BLaER1 treated with 17β-estradiol and CSF1 and Interleukin-3, amounts not matched to agents 10 nM and 100 nM (cell line): ENCODE measurements at regions not wholly inside any gene's neighbourhood (a gene's known extent, or its start where the extent isn't known, plus 50 kb on each side); places are given as distances from the start of the nearest gene placed in this dataset.

Source experiments
- H3K27ac ChIP-seq, 11 experiments: shearing (Covaris generic); formaldehyde crosslinking; 2 replicates each; pipeline ENCODE4 v1.8.1; 2022
- H3K27me3 ChIP-seq, 11 experiments: shearing (Covaris generic); formaldehyde crosslinking; 2 replicates each; pipeline ENCODE4 v1.8.1; 2022
- H3K36me3 ChIP-seq, 11 experiments: shearing (Covaris generic); formaldehyde crosslinking; 2 replicates each; pipeline ENCODE4 v1.8.1; 2022
- H3K4me1 ChIP-seq, 10 experiments: shearing (Covaris generic); formaldehyde crosslinking; 2 replicates each; pipeline ENCODE4 v1.8.1; 2022
- H3K4me2 ChIP-seq, 11 experiments: shearing (Covaris generic); formaldehyde crosslinking; 2 replicates each; pipeline ENCODE4 v1.8.1; 2022
- H3K4me3 ChIP-seq, 10 experiments: shearing (Covaris generic); formaldehyde crosslinking; 2 replicates each; pipeline ENCODE4 v1.8.1; 2022
- H3K9ac ChIP-seq, 11 experiments: shearing (Covaris generic); formaldehyde crosslinking; 2 replicates each; pipeline ENCODE4 v1.8.1; 2022
- H3K9me3 ChIP-seq, 11 experiments: shearing (Covaris generic); formaldehyde crosslinking; replicated peaks in 1 of 11; 2 replicates each; pipeline ENCODE4 v1.8.1; 2022
- H4K20me1 ChIP-seq, 11 experiments: shearing (Covaris generic); formaldehyde crosslinking; 2 replicates each; pipeline ENCODE4 v1.8.1; 2022
- Cebpa-rat ChIP-seq, 11 experiments: shearing (Covaris generic); IDR thresholded peaks; 2 replicates each; pipeline ENCODE4 v1.8.1; 2022

- no peaks in the 10 kb centered on the region for H3K27me3 ChIP-seq
- peaks cover 0 to 2% (median 0%) of the 10 kb centered on the region in 11 experiments; a peak in 1 of 22 replicates for H3K9me3 ChIP-seq
- H3K4me2 ChIP-seq: no peak overlapping the region
- no peaks in the 10 kb centered on the region for H3K4me1 ChIP-seq
- H4K20me1 ChIP-seq: no peaks in the 10 kb centered on the region
- no peak overlapping the region for H3K4me3 ChIP-seq
- no peak overlapping the region for H3K27ac ChIP-seq
- TF ChIP-seq Cebpa-rat (IDR thresholded peaks at IDR 0.05): no peak
- no peaks in the 10 kb centered on the region for H3K36me3 ChIP-seq
- no peak overlapping the region for H3K9ac ChIP-seq
These were observed 668.4 kb downstream of the CENPC start for GRCh38 chr4:66876946-66877345.

GRCh38 chr4:66872661-66873060 is 672.6 kb downstream of the CENPC start:
- Histone ChIP-seq H4K20me1 (no peaks in the 10 kb centered on the region), H3K4me3 (no peak overlapping the region), H3K9ac (no peak overlapping the region), H3K9me3 (no peaks in the 10 kb centered on the region), H3K36me3 (no peaks in the 10 kb centered on the region), H3K4me2 (no peak overlapping the region), H3K4me1 (no peaks in the 10 kb centered on the region), H3K27me3 (no peaks in the 10 kb centered on the region), H3K27ac (no peak overlapping the region)
- TF ChIP-seq Cebpa-rat (IDR thresholded peaks at IDR 0.05): no peak

- no peak overlapping the region for H3K4me2 ChIP-seq
- H3K9ac ChIP-seq: no peak overlapping the region
- no peaks in the 10 kb centered on the region for H3K27me3 ChIP-seq
- no peaks in the 10 kb centered on the region for H4K20me1 ChIP-seq
- H3K36me3 ChIP-seq: no peaks in the 10 kb centered on the region
- no peak overlapping the region for H3K4me3 ChIP-seq
- peaks cover 0 to 20% (median 4%) of the 10 kb centered on the region in 11 experiments; a peak in 9 of 22 replicates for H3K9me3 ChIP-seq
- H3K27ac ChIP-seq: no peak overlapping the region
- no peak for TF ChIP-seq Cebpa-rat (IDR thresholded peaks at IDR 0.05)
- H3K4me1 ChIP-seq: no peaks in the 10 kb centered on the region
These were observed 681.8 kb downstream of the CENPC start for GRCh38 chr4:66863481-66863880.

GRCh38 chr4:66855956-66856355 is 689.3 kb downstream of the CENPC start:
- Histone ChIP-seq H3K9ac (no peak overlapping the region), H3K4me3 (no peak overlapping the region), H3K4me2 (no peak overlapping the region), H3K27me3 (no peaks in the 10 kb centered on the region), H3K4me1 (peaks cover 0 to 18% (median 2%) of the 10 kb centered on the region in 10 experiments; a peak in 8 of 20 replicates), H3K27ac (no peak overlapping the region), H3K36me3 (no peaks in the 10 kb centered on the region), H4K20me1 (no peaks in the 10 kb centered on the region), H3K9me3 (peaks cover 0 to 17% (median 2%) of the 10 kb centered on the region in 11 experiments; a peak in 9 of 22 replicates)
- TF ChIP-seq Cebpa-rat (IDR thresholded peaks at IDR 0.05): no peak

- H4K20me1 ChIP-seq: no peaks in the 10 kb centered on the region
- peaks cover 0 to 18% (median 2%) of the 10 kb centered on the region in 10 experiments; a peak in 8 of 20 replicates for H3K4me1 ChIP-seq
- H3K36me3 ChIP-seq: no peaks in the 10 kb centered on the region
- no peak overlapping the region for H3K9ac ChIP-seq
- no peak overlapping the region for H3K27ac ChIP-seq
- no peaks in the 10 kb centered on the region for H3K9me3 ChIP-seq
- H3K27me3 ChIP-seq: no peaks in the 10 kb centered on the region
- no peak overlapping the region for H3K4me3 ChIP-seq
- no peak for TF ChIP-seq Cebpa-rat (IDR thresholded peaks at IDR 0.05)
- H3K4me2 ChIP-seq: no peak overlapping the region
These were observed 691.5 kb downstream of the CENPC start for GRCh38 chr4:66853845-66854244.

- Histone ChIP-seq H3K27me3 (no peaks in the 10 kb centered on the region), H3K9me3 (no peaks in the 10 kb centered on the region), H3K4me3 (no peak overlapping the region), H3K27ac (peak overlapping the region in 3 of 11 experiments; percentile 17 to 58 (median 32); a peak in 4 of 22 replicates), H3K4me2 (peak overlapping the region in 4 of 11 experiments; percentile 30 to 74 (median 40); a peak in 6 of 22 replicates), H3K36me3 (no peaks in the 10 kb centered on the region), H3K4me1 (peaks cover 0 to 18% (median 2%) of the 10 kb centered on the region in 10 experiments; a peak in 8 of 20 replicates), H4K20me1 (no peaks in the 10 kb centered on the region), H3K9ac (no peak overlapping the region; a peak in 1 of 22 replicates)
- TF ChIP-seq Cebpa-rat (IDR thresholded peaks at IDR 0.05): no peak
These were observed 692.5 kb downstream of the CENPC start for GRCh38 chr4:66852843-66853242.

- Histone ChIP-seq H3K27ac (no peak overlapping the region), H3K4me2 (no peak overlapping the region), H3K9me3 (no peaks in the 10 kb centered on the region), H3K36me3 (no peaks in the 10 kb centered on the region), H4K20me1 (no peaks in the 10 kb centered on the region), H3K9ac (no peak overlapping the region), H3K4me3 (no peak overlapping the region), H3K4me1 (peaks cover 0 to 18% (median 2%) of the 10 kb centered on the region in 10 experiments; a peak in 8 of 20 replicates), H3K27me3 (no peaks in the 10 kb centered on the region)
- no peak for TF ChIP-seq Cebpa-rat (IDR thresholded peaks at IDR 0.05)
These were observed 695.7 kb downstream of the CENPC start for GRCh38 chr4:66849596-66849995.

- H3K9me3 ChIP-seq: peaks cover 0 to 7% (median 0%) of the 10 kb centered on the region in 11 experiments; a peak in 1 of 22 replicates
- H4K20me1 ChIP-seq: no peaks in the 10 kb centered on the region
- H3K4me1 ChIP-seq: no peaks in the 10 kb centered on the region
- H3K9ac ChIP-seq: no peak overlapping the region
- no peak overlapping the region for H3K4me2 ChIP-seq
- no peak for TF ChIP-seq Cebpa-rat (IDR thresholded peaks at IDR 0.05)
- no peak overlapping the region for H3K27ac ChIP-seq
- H3K36me3 ChIP-seq: no peaks in the 10 kb centered on the region
- no peaks in the 10 kb centered on the region for H3K27me3 ChIP-seq
- no peak overlapping the region for H3K4me3 ChIP-seq
These were observed 702.6 kb downstream of the CENPC start for GRCh38 chr4:66842724-66843088.

GRCh38 chr4:66842026-66842723 is 703.1 kb downstream of the CENPC start:
- Histone ChIP-seq H4K20me1 (no peaks in the 10 kb centered on the region), H3K9me3 (peaks cover 0 to 7% (median 0%) of the 10 kb centered on the region in 11 experiments; a peak in 1 of 22 replicates), H3K4me3 (no peak overlapping the region), H3K27ac (no peak overlapping the region), H3K4me2 (no peak overlapping the region), H3K36me3 (no peaks in the 10 kb centered on the region), H3K9ac (no peak overlapping the region), H3K4me1 (no peaks in the 10 kb centered on the region), H3K27me3 (no peaks in the 10 kb centered on the region)
- no peak for TF ChIP-seq Cebpa-rat (IDR thresholded peaks at IDR 0.05)

GRCh38 chr4:66840178-66840577 is 705.1 kb downstream of the CENPC start:
- no peak overlapping the region for H3K4me3 ChIP-seq
- H3K36me3 ChIP-seq: no peaks in the 10 kb centered on the region
- H3K9ac ChIP-seq: no peak overlapping the region
- no peaks in the 10 kb centered on the region for H3K27me3 ChIP-seq
- no peak for TF ChIP-seq Cebpa-rat (IDR thresholded peaks at IDR 0.05)
- no peaks in the 10 kb centered on the region for H4K20me1 ChIP-seq
- H3K4me1 ChIP-seq: no peaks in the 10 kb centered on the region
- H3K27ac ChIP-seq: no peak overlapping the region
- peaks cover 0 to 7% (median 0%) of the 10 kb centered on the region in 11 experiments; a peak in 1 of 22 replicates for H3K9me3 ChIP-seq
- no peak overlapping the region for H3K4me2 ChIP-seq
